ENCODE measurements at regions not wholly inside any gene's neighbourhood (a gene's known extent, or its start where the extent isn't known, plus 50 kb on each side); places are given as distances from the start of the nearest gene placed in this dataset.
"Not testable (repeated sequence)": the region's sequence is repeated elsewhere in the genome, so short reads cannot be mapped to it uniquely, and the experiment has no call there.

DNA sequence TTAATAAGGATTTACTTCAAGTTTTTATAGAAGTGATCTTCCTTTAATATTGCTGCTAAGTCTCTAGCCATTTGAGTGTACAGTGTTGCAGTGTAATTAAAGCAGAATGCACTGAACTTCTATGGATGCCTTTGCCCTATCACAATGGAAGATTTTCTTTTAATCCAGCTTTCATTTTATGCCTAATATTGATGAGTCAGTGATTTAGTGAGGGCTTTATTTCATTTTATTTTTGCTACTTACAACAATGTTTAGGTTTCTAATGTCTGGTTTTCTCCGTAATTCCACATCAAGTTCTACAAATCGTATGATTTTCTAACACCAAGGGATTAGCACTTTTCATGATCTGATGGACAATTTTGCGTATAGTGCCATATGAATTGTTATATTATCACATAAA lies 504.1 kb downstream of the PCDH11X start:
- intact Hi-C loops (cut with micrococcal nuclease): no loop called here
- ChIA-PET CTCF (no interaction called here), POLR2A (no interaction called here)
- no peak overlapping the region for H3K9ac ChIP-seq (ENCODE audit: low read length)
- Mint-ChIP-seq H3K9me3 (ENCODE audit: insufficient read depth) (no peaks in the 10 kb centered on the region), H3K4me3 (no peak overlapping the region), H3K27me3 (no peaks in the 10 kb centered on the region), H3K27ac (no peak overlapping the region), H3K4me1 (no peaks in the 10 kb centered on the region)
- H3K36me3 ChIP-seq (replicated peaks in 1 of 2; ENCODE audit: control extremely low read depth in 1 of 2, control insufficient read depth in 1 of 2, extremely low read depth in 1 of 2, insufficient read depth in 2 of 2, low read length in 1 of 2): no peaks in the 10 kb centered on the region
- DNase-seq (no peak), ATAC-seq (ENCODE audit: low read depth) (no peak)
- H3K4me2 ChIP-seq (replicated peaks; ENCODE audit: low read depth, low read length, poor library complexity, severe bottlenecking): no peak overlapping the region
- no peaks in the 10 kb centered on the region for H4K20me1 ChIP-seq (ENCODE audit: control insufficient read depth, insufficient read depth, low read length, poor library complexity, severe bottlenecking)
- no peak overlapping the region for H3K27ac ChIP-seq (ENCODE audit: low read length in 2 of 2)
- no peak overlapping the region for H2AFZ ChIP-seq (ENCODE audit: insufficient read depth, low read depth, low read length, poor library complexity, severe bottlenecking)
- H3K79me2 ChIP-seq (ENCODE audit: control insufficient read depth, insufficient read depth, low read length): no peaks in the 10 kb centered on the region
- TF ChIP-seq, protein P1, sequence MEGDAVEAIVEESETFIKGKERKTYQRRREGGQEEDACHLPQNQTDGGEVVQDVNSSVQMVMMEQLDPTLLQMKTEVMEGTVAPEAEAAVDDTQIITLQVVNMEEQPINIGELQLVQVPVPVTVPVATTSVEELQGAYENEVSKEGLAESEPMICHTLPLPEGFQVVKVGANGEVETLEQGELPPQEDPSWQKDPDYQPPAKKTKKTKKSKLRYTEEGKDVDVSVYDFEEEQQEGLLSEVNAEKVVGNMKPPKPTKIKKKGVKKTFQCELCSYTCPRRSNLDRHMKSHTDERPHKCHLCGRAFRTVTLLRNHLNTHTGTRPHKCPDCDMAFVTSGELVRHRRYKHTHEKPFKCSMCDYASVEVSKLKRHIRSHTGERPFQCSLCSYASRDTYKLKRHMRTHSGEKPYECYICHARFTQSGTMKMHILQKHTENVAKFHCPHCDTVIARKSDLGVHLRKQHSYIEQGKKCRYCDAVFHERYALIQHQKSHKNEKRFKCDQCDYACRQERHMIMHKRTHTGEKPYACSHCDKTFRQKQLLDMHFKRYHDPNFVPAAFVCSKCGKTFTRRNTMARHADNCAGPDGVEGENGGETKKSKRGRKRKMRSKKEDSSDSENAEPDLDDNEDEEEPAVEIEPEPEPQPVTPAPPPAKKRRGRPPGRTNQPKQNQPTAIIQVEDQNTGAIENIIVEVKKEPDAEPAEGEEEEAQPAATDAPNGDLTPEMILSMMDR (IDR thresholded peaks at IDR 0.05): no peak
- TF ChIP-seq EZH2 (IDR thresholded peaks at IDR 0.05; ENCODE audit: borderline replicate concordance, insufficient read depth, low read depth, low read length, poor library complexity, severe bottlenecking): no peak
- no peaks in the 10 kb centered on the region for H3K9me3 ChIP-seq (ENCODE audit: control extremely low read depth in 1 of 3, control insufficient read depth in 2 of 3, insufficient read depth in 1 of 3, low read length in 2 of 3)
- H3K4me1 ChIP-seq (ENCODE audit: control insufficient read depth in 2 of 2, insufficient read depth in 2 of 2, low read length in 2 of 2): no peaks in the 10 kb centered on the region
- WGBS (ENCODE audit: insufficient coverage): no CpG with 5 or more reads among the region's 3 CpGs
- no peak overlapping the region for H3K4me3 ChIP-seq (ENCODE audit: control extremely low read depth in 1 of 5, extremely low read depth in 1 of 5, insufficient read depth in 1 of 5, low read depth in 2 of 5, low read length in 4 of 5)
- no peaks in the 10 kb centered on the region for H3K27me3 ChIP-seq (replicated peaks in 1 of 4; ENCODE audit: control extremely low read depth in 1 of 4, control insufficient read depth in 3 of 4, insufficient read depth in 4 of 4, low read length in 3 of 4)

DNA sequence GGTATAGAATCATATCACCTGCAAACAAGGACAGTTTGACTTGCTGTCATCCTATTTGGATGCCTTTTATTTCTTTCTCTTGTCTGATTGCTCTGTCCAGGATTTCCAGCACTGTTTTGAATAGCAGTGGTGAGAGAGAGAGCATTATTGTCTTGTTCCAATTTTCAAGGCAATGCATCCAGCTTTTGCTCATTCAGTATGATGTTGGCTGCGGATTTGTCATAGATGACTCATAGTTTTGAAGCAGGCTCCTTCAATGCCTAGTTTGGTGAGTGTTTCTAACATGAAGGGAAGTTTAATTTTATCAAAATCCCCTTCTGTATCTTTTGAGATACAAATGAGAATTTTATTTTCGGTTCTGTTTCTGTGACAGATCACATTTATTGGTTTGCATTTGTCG lies 518.9 kb downstream of the PCDH11X start:
- H3K4me1 Mint-ChIP-seq, POLR2A ChIA-PET: not testable (repeated sequence)

DNA sequence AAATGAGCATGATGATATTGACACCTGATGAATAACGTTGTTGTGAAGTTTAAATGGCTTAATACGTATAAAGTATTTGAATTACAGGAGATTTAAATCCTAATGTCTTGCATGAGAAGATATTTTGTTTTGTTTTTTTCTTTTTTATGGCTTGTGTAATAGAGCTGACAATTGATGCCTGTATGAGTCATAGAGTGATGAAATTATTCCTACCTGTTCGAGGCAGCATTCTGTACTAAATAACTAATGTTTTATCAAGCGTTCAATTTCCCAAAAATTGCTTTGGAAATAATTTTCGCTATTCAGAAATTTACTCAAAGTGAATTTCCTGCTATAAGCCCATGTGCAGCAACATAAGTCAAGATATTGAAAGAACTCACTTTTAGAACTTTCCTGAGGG lies 554.0 kb downstream of the PCDH11X start:
- ATAC-seq (ENCODE audit: low read depth); intact Hi-C loops (cut with micrococcal nuclease); H3K4me2 ChIP-seq (replicated peaks; ENCODE audit: low read depth, low read length, poor library complexity, severe bottlenecking); H3K9me3 ChIP-seq (ENCODE audit: control extremely low read depth in 1 of 3, control insufficient read depth in 2 of 3, insufficient read depth in 1 of 3, low read length in 2 of 3); H3K27me3 Mint-ChIP-seq; H3K27ac ChIP-seq (ENCODE audit: low read length in 2 of 2); H3K9ac ChIP-seq (ENCODE audit: low read length); H3K79me2 ChIP-seq (ENCODE audit: control insufficient read depth, insufficient read depth, low read length); H3K27me3 ChIP-seq (replicated peaks in 1 of 4; ENCODE audit: control extremely low read depth in 1 of 4, control insufficient read depth in 3 of 4, insufficient read depth in 4 of 4, low read length in 3 of 4); H3K4me3 Mint-ChIP-seq; H3K27ac Mint-ChIP-seq; H3K36me3 ChIP-seq (replicated peaks in 1 of 2; ENCODE audit: control extremely low read depth in 1 of 2, control insufficient read depth in 1 of 2, extremely low read depth in 1 of 2, insufficient read depth in 2 of 2, low read length in 1 of 2); H3K4me3 ChIP-seq (ENCODE audit: control extremely low read depth in 1 of 5, extremely low read depth in 1 of 5, insufficient read depth in 1 of 5, low read depth in 2 of 5, low read length in 4 of 5); DNase-seq; H4K20me1 ChIP-seq (ENCODE audit: control insufficient read depth, insufficient read depth, low read length, poor library complexity, severe bottlenecking); H3K4me1 Mint-ChIP-seq; POLR2A ChIA-PET; H3K9me3 Mint-ChIP-seq (ENCODE audit: insufficient read depth); CTCF ChIA-PET; H2AFZ ChIP-seq (ENCODE audit: insufficient read depth, low read depth, low read length, poor library complexity, severe bottlenecking); H3K4me1 ChIP-seq (ENCODE audit: control insufficient read depth in 2 of 2, insufficient read depth in 2 of 2, low read length in 2 of 2): not testable (repeated sequence)
- WGBS (ENCODE audit: insufficient coverage): no CpG with 5 or more reads among the region's 5 CpGs

More for the DNA sequence above, 518.9 kb downstream of the PCDH11X start:
- H3K27me3 Mint-ChIP-seq; intact Hi-C loops (cut with micrococcal nuclease); ATAC-seq (ENCODE audit: low read depth); DNase-seq; H3K9me3 ChIP-seq (ENCODE audit: control extremely low read depth in 1 of 3, control insufficient read depth in 2 of 3, insufficient read depth in 1 of 3, low read length in 2 of 3); H3K27me3 ChIP-seq (replicated peaks in 1 of 4; ENCODE audit: control extremely low read depth in 1 of 4, control insufficient read depth in 3 of 4, insufficient read depth in 4 of 4, low read length in 3 of 4); H3K4me1 ChIP-seq (ENCODE audit: control insufficient read depth in 2 of 2, insufficient read depth in 2 of 2, low read length in 2 of 2); CTCF ChIA-PET; H3K4me2 ChIP-seq (replicated peaks; ENCODE audit: low read depth, low read length, poor library complexity, severe bottlenecking); H4K20me1 ChIP-seq (ENCODE audit: control insufficient read depth, insufficient read depth, low read length, poor library complexity, severe bottlenecking); H2AFZ ChIP-seq (ENCODE audit: insufficient read depth, low read depth, low read length, poor library complexity, severe bottlenecking); H3K9ac ChIP-seq (ENCODE audit: low read length); H3K27ac ChIP-seq (ENCODE audit: low read length in 2 of 2); H3K36me3 ChIP-seq (replicated peaks in 1 of 2; ENCODE audit: control extremely low read depth in 1 of 2, control insufficient read depth in 1 of 2, extremely low read depth in 1 of 2, insufficient read depth in 2 of 2, low read length in 1 of 2); H3K27ac Mint-ChIP-seq; H3K79me2 ChIP-seq (ENCODE audit: control insufficient read depth, insufficient read depth, low read length); H3K4me3 ChIP-seq (ENCODE audit: control extremely low read depth in 1 of 5, extremely low read depth in 1 of 5, insufficient read depth in 1 of 5, low read depth in 2 of 5, low read length in 4 of 5); H3K9me3 Mint-ChIP-seq (ENCODE audit: insufficient read depth); H3K4me3 Mint-ChIP-seq: not testable (repeated sequence)
- no CpG with 5 or more reads among the region's 3 CpGs for WGBS (ENCODE audit: insufficient coverage)
